MM.1S (cell line): ENCODE measurements at regions not wholly inside any gene's neighbourhood (a gene's known extent, or its start where the extent isn't known, plus 50 kb on each side); places are given as distances from the start of the nearest gene placed in this dataset.

Experiments
- EZH2 ChIP-seq: fragments of 300-600 bp; sonication (generic); optimal IDR thresholded peaks from 2 replicates; pipeline ENCODE3; 2017; ENCODE audit warnings: low read depth, mild to moderate bottlenecking, antibody characterized with exemption, low read length, mixed read lengths
- TF ChIP-seq, protein P1 (sequence below): fragments of 300-600 bp; sonication (generic); IDR thresholded peaks from 2 replicates; pipeline ENCODE4 v1.5.1; 2016; ENCODE audit warnings: antibody characterized with exemption, low read length, mixed read lengths

DNA sequence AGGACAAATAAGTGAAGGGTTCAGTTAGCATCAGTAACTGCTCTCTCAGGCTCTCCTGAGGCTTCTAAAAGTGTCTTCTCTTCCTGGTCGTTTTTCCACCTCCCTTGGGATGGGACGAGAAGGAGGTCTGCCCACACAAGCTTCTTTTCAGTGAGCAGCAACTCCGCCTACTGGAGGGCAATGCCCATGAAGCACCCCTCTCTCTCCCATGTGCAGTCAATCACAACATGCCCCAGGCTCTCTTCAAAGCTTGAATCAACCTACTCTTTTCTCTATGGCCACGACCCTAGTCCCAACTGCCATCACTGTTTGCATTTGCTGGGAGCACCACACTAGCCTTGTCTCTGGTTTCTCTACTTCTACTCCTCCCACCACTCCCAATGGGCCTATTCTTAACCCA lies 135.6 kb downstream of the RPS24 start:
- TF ChIP-seq, protein P1, sequence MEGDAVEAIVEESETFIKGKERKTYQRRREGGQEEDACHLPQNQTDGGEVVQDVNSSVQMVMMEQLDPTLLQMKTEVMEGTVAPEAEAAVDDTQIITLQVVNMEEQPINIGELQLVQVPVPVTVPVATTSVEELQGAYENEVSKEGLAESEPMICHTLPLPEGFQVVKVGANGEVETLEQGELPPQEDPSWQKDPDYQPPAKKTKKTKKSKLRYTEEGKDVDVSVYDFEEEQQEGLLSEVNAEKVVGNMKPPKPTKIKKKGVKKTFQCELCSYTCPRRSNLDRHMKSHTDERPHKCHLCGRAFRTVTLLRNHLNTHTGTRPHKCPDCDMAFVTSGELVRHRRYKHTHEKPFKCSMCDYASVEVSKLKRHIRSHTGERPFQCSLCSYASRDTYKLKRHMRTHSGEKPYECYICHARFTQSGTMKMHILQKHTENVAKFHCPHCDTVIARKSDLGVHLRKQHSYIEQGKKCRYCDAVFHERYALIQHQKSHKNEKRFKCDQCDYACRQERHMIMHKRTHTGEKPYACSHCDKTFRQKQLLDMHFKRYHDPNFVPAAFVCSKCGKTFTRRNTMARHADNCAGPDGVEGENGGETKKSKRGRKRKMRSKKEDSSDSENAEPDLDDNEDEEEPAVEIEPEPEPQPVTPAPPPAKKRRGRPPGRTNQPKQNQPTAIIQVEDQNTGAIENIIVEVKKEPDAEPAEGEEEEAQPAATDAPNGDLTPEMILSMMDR: no peak
- TF ChIP-seq EZH2: no peak
